Activated T-helper 1 cell treated with anti-CD3 and anti-CD28 coated beads, Interleukin-2, amount 50 U/mL, for 16 hours (primary cell): ENCODE measurements at regions not wholly inside any gene's neighbourhood (a gene's known extent, or its start where the extent isn't known, plus 50 kb on each side); places are given as distances from the start of the nearest gene placed in this dataset.

ENCODE experiments used
- DNase-seq, 2 donors: peaks; one replicate each; pipeline ENCODE4 v3.0.0-alpha.2; 2020; ENCODE audit warnings: low read depth in 1 of 2, low spot score in 1 of 2

GRCh38 chr2:81937944-81938343 is 1633.4 kb upstream of the LRRTM1 start:
- no peak for DNase-seq

GRCh38 chr2:81903534-81903933 is 1599.0 kb upstream of the LRRTM1 start:
- DNase-seq: no peak

- no peak for DNase-seq
Measured at GRCh38 chr2:81901017-81901416, 1596.5 kb upstream of the LRRTM1 start.

GRCh38 chr2:81895620-81896250 is 1591.2 kb upstream of the LRRTM1 start:
- DNase-seq: no peak

- DNase-seq: no peak
Measured at GRCh38 chr2:81894451-81894990, 1590.0 kb upstream of the LRRTM1 start.

GRCh38 chr2:81876624-81877023 is 1572.1 kb upstream of the LRRTM1 start:
- no peak for DNase-seq

GRCh38 chr2:81872006-81872405 is 1567.5 kb upstream of the LRRTM1 start:
- no peak for DNase-seq

- DNase-seq: no peak
Measured at GRCh38 chr2:81870119-81870518, 1565.6 kb upstream of the LRRTM1 start.

GRCh38 chr2:81858998-81859397 is 1554.4 kb upstream of the LRRTM1 start:
- DNase-seq: no peak

GRCh38 chr2:81853341-81853740 is 1548.8 kb upstream of the LRRTM1 start:
- DNase-seq: no peak

- no peak for DNase-seq
Measured at GRCh38 chr2:81852651-81853050, 1548.1 kb upstream of the LRRTM1 start.

- no peak for DNase-seq
Measured at GRCh38 chr2:81839780-81840179, 1535.2 kb upstream of the LRRTM1 start.

GRCh38 chr2:81835321-81836000 is 1530.9 kb upstream of the LRRTM1 start:
- no peak for DNase-seq

GRCh38 chr2:81786811-81787210 is 1482.3 kb upstream of the LRRTM1 start:
- no peak for DNase-seq

- DNase-seq: no peak
Measured at GRCh38 chr2:81767187-81767912, 1462.8 kb upstream of the LRRTM1 start.

GRCh38 chr2:81747481-81748070 is 1443.0 kb upstream of the LRRTM1 start:
- DNase-seq: no peak

GRCh38 chr2:81739966-81740365 is 1435.4 kb upstream of the LRRTM1 start:
- no peak for DNase-seq

- no peak for DNase-seq
Measured at GRCh38 chr2:81734981-81735380, 1430.4 kb upstream of the LRRTM1 start.

GRCh38 chr2:81714817-81715216 is 1410.3 kb upstream of the LRRTM1 start:
- DNase-seq: no peak

GRCh38 chr2:81706856-81707255 is 1402.3 kb upstream of the LRRTM1 start:
- no peak for DNase-seq

GRCh38 chr2:81703831-81704230 is 1399.3 kb upstream of the LRRTM1 start:
- no peak for DNase-seq

GRCh38 chr2:81692566-81692965 is 1388.0 kb upstream of the LRRTM1 start:
- DNase-seq: no peak
